Activated CD4-positive, alpha-beta T cell treated with anti-CD3 and anti-CD28 coated beads, Interleukin-2, amount 10 ng/mL, durations not matched to agents 7 days and 5 days (primary cell): ENCODE measurements at regions not wholly inside any gene's neighbourhood (a gene's known extent, or its start where the extent isn't known, plus 50 kb on each side); places are given as distances from the start of the nearest gene placed in this dataset.
"Not testable (repeated sequence)": the region's sequence is repeated elsewhere in the genome, so short reads cannot be mapped to it uniquely, and the experiment has no call there.

ENCODE experiments used
- CTCF ChIA-PET: fragments of 350-600 bp; sonication (Branson Sonifier 250); formaldehyde crosslinking; loops from one replicate; lab custom pipeline; 2021; ENCODE audit warnings: antibody characterized with exemption; lab: Charles Lee
- POLR2A ChIA-PET: fragments of 350-600 bp; sonication (Branson Sonifier 250); formaldehyde crosslinking; loops from one replicate; lab custom pipeline; 2021; ENCODE audit warnings: antibody characterized with exemption; lab: Charles Lee
- DNase-seq: peaks from one replicate; pipeline ENCODE4 v3.0.0-alpha.2; 2020
- H3K27ac Mint-ChIP-seq: one replicate; pipeline ENCODE4 v1.8.0; 2021; ENCODE audit warnings: mild to moderate bottlenecking, moderate library complexity, mixed read lengths
- H3K27me3 Mint-ChIP-seq: one replicate; pipeline ENCODE4 v1.8.0; 2021; ENCODE audit warnings: mixed read lengths
- H3K36me3 Mint-ChIP-seq: one replicate; pipeline ENCODE4 v1.8.0; 2021; ENCODE audit warnings: low read depth, mixed read lengths
- H3K4me1 Mint-ChIP-seq: one replicate; pipeline ENCODE4 v1.8.0; 2021; ENCODE audit warnings: mixed read lengths
- H3K4me3 Mint-ChIP-seq: one replicate; pipeline ENCODE4 v1.8.0; 2021; ENCODE audit warnings: mild to moderate bottlenecking, moderate library complexity, mixed read lengths
- H3K9me3 Mint-ChIP-seq: one replicate; pipeline ENCODE4 v1.8.0; 2021; ENCODE audit warnings: mixed read lengths

DNA sequence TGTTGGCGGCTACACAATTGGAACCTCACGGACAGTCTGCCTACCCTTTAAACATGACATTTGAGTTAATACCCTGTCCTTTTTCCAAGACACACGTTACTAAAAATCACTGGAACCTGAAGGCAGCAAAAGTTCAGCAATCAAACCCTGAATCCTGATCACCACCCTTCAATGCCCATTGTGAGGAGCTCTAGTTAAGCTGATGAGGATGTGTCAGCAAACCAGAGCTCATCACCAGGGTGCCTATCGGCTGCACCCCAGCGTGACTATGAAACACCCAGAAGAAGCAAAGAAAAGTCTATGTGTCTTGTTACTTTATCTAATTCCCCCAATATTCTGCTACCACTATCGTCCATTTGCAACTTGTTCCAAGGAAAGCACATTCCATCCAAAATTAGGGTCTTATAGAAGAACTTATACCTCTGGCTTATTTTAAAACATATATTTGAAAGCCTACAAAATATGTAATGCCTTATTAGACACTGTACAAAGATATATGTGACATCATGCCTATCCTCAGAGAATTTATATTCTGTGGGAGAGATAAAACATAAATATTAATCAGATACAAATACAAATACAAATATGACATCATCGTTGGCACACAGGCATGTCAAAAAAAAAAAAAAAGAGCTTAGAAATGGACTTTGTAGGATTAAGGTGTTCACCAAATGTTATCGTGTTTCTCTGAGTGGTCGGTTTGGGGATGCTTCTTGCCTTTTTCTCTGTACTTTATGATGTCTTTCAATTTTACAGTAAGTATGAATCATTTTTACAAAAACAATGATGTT is 219.7 kb upstream of the SETMAR start:
- DNase-seq: no peak
- POLR2A ChIA-PET: no interaction called here
- CTCF ChIA-PET: no interaction called here
- no peaks in the 10 kb centered on the region for H3K4me1 Mint-ChIP-seq
- H3K4me3 Mint-ChIP-seq: no peak overlapping the region
- H3K27me3 Mint-ChIP-seq: peaks cover 4% of the 10 kb centered on the region
- no peak overlapping the region for H3K27ac Mint-ChIP-seq
- H3K9me3 Mint-ChIP-seq: no peaks in the 10 kb centered on the region
- no peaks in the 10 kb centered on the region for H3K36me3 Mint-ChIP-seq

GRCh38 chr3:4084271-4084670 is 218.9 kb upstream of the SETMAR start:
- H3K4me1 Mint-ChIP-seq: no peaks in the 10 kb centered on the region
- no peak overlapping the region for H3K4me3 Mint-ChIP-seq
- ChIA-PET CTCF (no interaction called here), POLR2A (no interaction called here)
- DNase-seq: no peak
- no peak overlapping the region for H3K27ac Mint-ChIP-seq
- H3K36me3 Mint-ChIP-seq: no peaks in the 10 kb centered on the region
- H3K27me3 Mint-ChIP-seq: peaks cover 4% of the 10 kb centered on the region
- no peaks in the 10 kb centered on the region for H3K9me3 Mint-ChIP-seq

DNA sequence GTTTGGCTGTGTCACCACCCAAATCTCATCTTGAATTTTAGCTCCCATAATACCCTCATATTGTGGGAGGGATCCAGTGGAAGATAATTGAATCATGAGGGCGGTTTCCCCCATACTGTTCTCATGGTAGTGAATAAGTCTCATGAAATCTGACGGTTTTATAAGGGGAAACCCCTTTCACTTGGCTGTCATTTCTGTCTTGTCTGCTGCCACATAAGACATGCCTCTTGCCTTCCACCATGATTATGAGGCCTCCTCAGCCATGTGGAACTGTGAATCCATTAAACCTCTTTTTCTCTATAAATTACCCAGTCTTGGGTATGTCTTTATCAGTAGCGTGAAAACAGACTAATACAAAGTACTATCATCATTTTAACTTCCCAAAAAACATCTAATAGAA is 216.5 kb upstream of the SETMAR start:
- CTCF ChIA-PET, H3K4me3 Mint-ChIP-seq, DNase-seq, H3K36me3 Mint-ChIP-seq, H3K27ac Mint-ChIP-seq, H3K9me3 Mint-ChIP-seq, H3K4me1 Mint-ChIP-seq, H3K27me3 Mint-ChIP-seq, POLR2A ChIA-PET: not testable (repeated sequence)

- DNase-seq: no peak
- Mint-ChIP-seq H3K9me3 (no peaks in the 10 kb centered on the region), H3K4me1 (no peaks in the 10 kb centered on the region), H3K4me3 (no peak overlapping the region), H3K36me3 (no peaks in the 10 kb centered on the region), H3K27me3 (no peaks in the 10 kb centered on the region), H3K27ac (no peak overlapping the region)
- ChIA-PET POLR2A (no interaction called here), CTCF (no interaction called here)
These were observed 211.4 kb upstream of the SETMAR start for GRCh38 chr3:4091786-4092185.

GRCh38 chr3:4097801-4098200 is 205.4 kb upstream of the SETMAR start:
- Mint-ChIP-seq H3K36me3 (no peaks in the 10 kb centered on the region), H3K27me3 (peaks cover 2% of the 10 kb centered on the region), H3K27ac (no peak overlapping the region), H3K4me1 (no peaks in the 10 kb centered on the region), H3K4me3 (no peak overlapping the region), H3K9me3 (no peaks in the 10 kb centered on the region)
- DNase-seq: no peak
- POLR2A ChIA-PET: no interaction called here
- CTCF ChIA-PET: no interaction called here

- DNase-seq: no peak
- Mint-ChIP-seq H3K36me3 (no peaks in the 10 kb centered on the region), H3K27me3 (peaks cover 2% of the 10 kb centered on the region), H3K9me3 (no peaks in the 10 kb centered on the region), H3K4me3 (no peak overlapping the region), H3K4me1 (no peaks in the 10 kb centered on the region), H3K27ac (no peak overlapping the region)
- ChIA-PET CTCF (no interaction called here), POLR2A (no interaction called here)
These were observed 203.6 kb upstream of the SETMAR start for GRCh38 chr3:4099607-4100006.

DNA sequence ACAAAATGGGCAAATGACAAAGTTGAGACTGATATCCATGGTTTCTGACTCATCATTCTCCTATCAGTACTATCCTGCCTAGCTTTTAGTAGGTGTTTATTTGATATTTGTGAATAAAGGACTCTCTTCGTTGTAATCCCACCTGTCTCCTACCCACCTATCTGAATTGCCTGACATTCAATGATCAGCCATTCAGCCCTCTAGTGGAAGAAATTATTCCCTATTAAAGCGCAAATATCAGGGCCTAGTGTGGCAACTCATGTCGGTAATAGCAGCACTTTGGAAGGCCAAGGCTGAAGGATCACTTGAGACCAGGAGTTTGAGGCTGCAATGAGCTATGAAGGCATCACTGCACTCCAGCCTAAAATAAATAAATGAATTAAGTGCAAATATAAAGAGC is 195.7 kb upstream of the SETMAR start:
- ChIA-PET CTCF (no interaction called here), POLR2A (interaction anchor here (0.7 kb wide), 1 partner anchor 161 kb away, joined by 3 read pairs; no protein-coding TSS in a partner anchor)
- DNase-seq: no peak
- H3K9me3 Mint-ChIP-seq: no peaks in the 10 kb centered on the region
- H3K27ac Mint-ChIP-seq: no peak overlapping the region
- H3K36me3 Mint-ChIP-seq: no peaks in the 10 kb centered on the region
- no peaks in the 10 kb centered on the region for H3K27me3 Mint-ChIP-seq
- no peak overlapping the region for H3K4me3 Mint-ChIP-seq
- H3K4me1 Mint-ChIP-seq: no peaks in the 10 kb centered on the region

DNA sequence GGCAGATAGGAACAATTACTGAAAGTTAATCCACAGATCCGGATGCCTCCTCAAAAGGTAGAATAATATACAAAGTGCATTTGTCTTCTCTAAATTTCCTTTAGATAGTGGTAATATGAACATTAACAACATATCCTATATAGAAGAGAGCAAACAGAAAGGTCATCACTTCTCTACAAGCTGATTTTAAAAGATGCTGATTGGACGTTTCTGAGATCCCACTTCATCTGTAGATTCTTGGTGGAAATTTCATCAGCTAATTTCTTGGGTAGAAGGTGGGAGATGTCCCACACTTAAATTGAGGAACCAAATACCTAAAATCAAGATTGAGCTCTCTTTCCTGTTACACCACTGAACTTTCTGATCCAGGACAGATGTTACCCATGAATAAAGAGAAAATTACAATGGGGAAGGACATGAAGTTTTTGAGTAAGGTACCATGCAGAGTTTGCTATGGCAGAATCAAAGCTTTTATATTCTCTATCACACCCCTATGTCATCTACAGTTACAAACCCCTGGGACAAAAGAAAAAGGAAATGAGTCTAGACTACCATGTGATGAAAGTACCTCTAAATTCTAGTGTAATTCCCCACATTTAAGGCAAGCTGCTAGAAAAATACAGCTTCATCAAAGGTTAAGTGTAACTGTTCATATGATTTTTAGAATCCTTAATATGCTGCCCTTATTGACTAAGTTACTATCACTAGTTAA is 189.2 kb upstream of the SETMAR start:
- no peak overlapping the region for H3K4me3 Mint-ChIP-seq
- CTCF ChIA-PET: no interaction called here
- POLR2A ChIA-PET: no interaction called here
- no peak overlapping the region for H3K27ac Mint-ChIP-seq
- no peak for DNase-seq
- H3K36me3 Mint-ChIP-seq: no peaks in the 10 kb centered on the region
- no peaks in the 10 kb centered on the region for H3K4me1 Mint-ChIP-seq
- H3K9me3 Mint-ChIP-seq: no peaks in the 10 kb centered on the region
- no peaks in the 10 kb centered on the region for H3K27me3 Mint-ChIP-seq

DNA sequence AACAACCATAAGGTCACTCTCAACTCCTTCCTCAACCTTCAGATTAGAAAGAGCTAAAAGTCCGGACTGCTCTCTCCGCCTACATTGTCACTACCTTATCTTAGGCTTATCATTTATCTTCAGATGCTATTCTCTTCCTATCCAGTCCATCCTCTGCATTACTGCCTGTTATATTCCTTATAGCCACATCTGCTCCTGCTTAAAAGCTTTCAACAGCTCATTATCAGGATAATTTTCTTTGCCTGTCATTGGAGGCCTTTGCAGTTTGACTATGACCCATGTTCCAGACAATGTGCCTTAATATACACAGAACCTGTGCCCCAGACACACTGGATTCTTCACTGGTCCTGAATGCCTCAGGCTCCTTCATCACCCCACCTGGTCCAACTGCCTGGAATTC is 184.1 kb upstream of the SETMAR start:
- no peak overlapping the region for H3K4me3 Mint-ChIP-seq
- ChIA-PET POLR2A (no interaction called here), CTCF (no interaction called here)
- no peaks in the 10 kb centered on the region for H3K36me3 Mint-ChIP-seq
- no peaks in the 10 kb centered on the region for H3K4me1 Mint-ChIP-seq
- H3K27me3 Mint-ChIP-seq: no peaks in the 10 kb centered on the region
- H3K27ac Mint-ChIP-seq: no peak overlapping the region
- no peak for DNase-seq
- H3K9me3 Mint-ChIP-seq: no peaks in the 10 kb centered on the region

GRCh38 chr3:4125576-4125975 is 177.6 kb upstream of the SETMAR start:
- H3K4me1 Mint-ChIP-seq: no peaks in the 10 kb centered on the region
- DNase-seq: no peak
- ChIA-PET POLR2A (no interaction called here), CTCF (no interaction called here)
- no peaks in the 10 kb centered on the region for H3K27me3 Mint-ChIP-seq
- H3K4me3 Mint-ChIP-seq: no peak overlapping the region
- no peaks in the 10 kb centered on the region for H3K36me3 Mint-ChIP-seq
- no peaks in the 10 kb centered on the region for H3K9me3 Mint-ChIP-seq
- no peak overlapping the region for H3K27ac Mint-ChIP-seq

GRCh38 chr3:4138150-4138785 is 164.9 kb upstream of the SETMAR start:
- Mint-ChIP-seq H3K27ac (no peak overlapping the region), H3K9me3 (no peaks in the 10 kb centered on the region), H3K4me1 (no peaks in the 10 kb centered on the region), H3K4me3 (no peak overlapping the region), H3K27me3 (no peaks in the 10 kb centered on the region), H3K36me3 (no peaks in the 10 kb centered on the region)
- ChIA-PET CTCF (no interaction called here), POLR2A (no interaction called here)
- no peak for DNase-seq

DNA sequence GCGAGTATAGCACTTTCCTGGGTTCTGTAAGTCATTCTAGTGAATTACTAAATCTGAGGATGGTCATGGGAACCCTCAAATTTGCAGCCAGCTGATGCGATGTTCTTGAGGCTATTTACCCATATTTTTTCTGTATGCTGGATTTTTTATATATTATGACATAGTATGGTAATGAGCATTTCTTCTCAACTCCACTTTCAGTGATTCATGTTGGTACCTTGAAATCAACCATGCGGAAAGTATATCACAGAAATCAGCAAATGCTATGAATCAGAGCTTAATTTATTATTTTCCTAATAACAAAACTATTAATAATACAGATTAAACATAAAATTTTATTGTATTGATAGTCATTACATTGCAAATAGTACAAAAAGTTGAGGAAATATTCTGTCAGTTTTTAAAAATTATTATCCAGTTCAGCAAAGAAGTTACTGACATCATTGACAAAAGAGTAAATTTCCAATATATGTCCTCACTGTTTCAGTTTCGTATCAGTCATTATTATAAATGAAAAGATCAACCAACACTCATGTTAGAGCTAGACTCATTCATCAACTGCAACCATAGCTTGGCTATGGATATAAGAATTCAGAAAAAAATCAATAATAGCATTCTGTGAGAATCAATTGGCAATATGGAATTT is 164.3 kb upstream of the SETMAR start:
- no peak overlapping the region for H3K27ac Mint-ChIP-seq
- no peak for DNase-seq
- H3K36me3 Mint-ChIP-seq: no peaks in the 10 kb centered on the region
- CTCF ChIA-PET: no interaction called here
- H3K4me3 Mint-ChIP-seq: no peak overlapping the region
- no peaks in the 10 kb centered on the region for H3K9me3 Mint-ChIP-seq
- H3K27me3 Mint-ChIP-seq: no peaks in the 10 kb centered on the region
- POLR2A ChIA-PET: no interaction called here
- H3K4me1 Mint-ChIP-seq: no peaks in the 10 kb centered on the region
